Stromal cell of bone marrow (primary cell): ENCODE measurements at regions not wholly inside any gene's neighbourhood (a gene's known extent, or its start where the extent isn't known, plus 50 kb on each side); places are given as distances from the start of the nearest gene placed in this dataset.
"Not testable (repeated sequence)": the region's sequence is repeated elsewhere in the genome, so short reads cannot be mapped to it uniquely, and the experiment has no call there.

Experiments used
- DNase-seq: peaks from one replicate; pipeline ENCODE4 v3.0.0-alpha.2; 2012; ENCODE audit warnings: low read depth

GRCh38 chr6:85948481-85948880 is 305.8 kb upstream of the SYNCRIP start:
- no peak for DNase-seq

GRCh38 chr6:85945459-85946185 is 302.9 kb upstream of the SYNCRIP start:
- DNase-seq, result no peak

DNA sequence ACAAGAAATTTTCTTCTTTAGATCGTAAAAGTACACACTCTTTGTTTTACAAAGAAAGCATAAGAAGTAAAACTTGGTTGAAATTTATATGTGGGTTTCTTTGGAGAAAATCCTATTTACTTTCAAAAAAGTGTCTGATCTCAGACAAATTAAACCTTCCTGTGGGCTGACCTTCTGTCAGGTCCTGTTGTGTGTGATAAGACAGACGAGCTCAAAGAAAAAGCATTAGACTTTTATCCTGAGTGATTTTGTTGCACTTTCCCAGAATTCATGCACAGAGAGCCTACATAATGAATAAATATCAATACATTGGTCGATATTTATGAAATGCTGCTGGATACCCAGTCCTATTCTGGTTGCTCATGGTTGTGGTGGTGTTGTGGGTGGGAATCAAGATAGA is 302.1 kb upstream of the SYNCRIP start:
- no peak for DNase-seq

GRCh38 chr6:85942844-85943243 is 300.2 kb upstream of the SYNCRIP start:
- no peak for DNase-seq

DNA sequence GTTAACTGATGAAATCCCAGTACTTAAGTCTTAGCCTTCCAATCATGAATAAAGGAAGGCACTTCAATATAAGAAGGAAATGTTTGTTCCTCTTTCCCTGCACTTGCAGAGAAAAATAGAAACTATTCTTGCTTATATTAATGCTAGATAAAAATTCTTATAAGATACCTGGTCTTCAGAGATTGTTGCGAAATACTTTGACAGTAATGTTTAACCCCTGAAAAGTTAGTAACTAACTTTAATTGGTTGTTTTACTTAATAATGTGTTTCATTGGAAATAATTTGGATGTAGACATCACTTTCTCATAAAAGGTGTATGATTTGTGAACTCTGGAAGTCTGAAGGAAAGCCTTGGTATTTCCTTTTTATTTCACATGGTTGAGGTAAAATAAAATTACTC is 294.2 kb upstream of the SYNCRIP start:
- no peak for DNase-seq

GRCh38 chr6:85923013-85923430 is 280.3 kb upstream of the SYNCRIP start:
- DNase-seq, result peak; percentile 29

DNA sequence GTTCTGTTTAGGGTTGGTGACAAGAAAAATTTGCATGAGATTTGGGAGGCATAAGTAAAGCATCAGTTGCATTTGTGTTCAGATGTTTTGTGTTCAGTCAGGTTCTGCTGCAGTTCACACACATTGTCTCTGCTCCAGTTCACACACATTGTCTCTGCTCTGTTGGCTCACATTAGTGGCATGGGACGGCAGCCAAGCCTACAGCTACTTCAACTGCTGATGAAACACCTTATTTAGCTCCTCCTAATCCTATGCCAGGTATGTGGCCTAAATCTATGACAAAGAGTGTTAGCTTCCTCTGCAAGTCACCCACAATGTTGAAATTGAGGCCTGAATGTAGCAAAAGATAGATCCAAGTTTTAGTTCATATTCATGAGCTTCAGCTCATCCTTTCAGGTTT is 278.1 kb upstream of the SYNCRIP start:
- DNase-seq, result no peak

- no peak for DNase-seq
Measured at GRCh38 chr6:85917522-85917921, 274.8 kb upstream of the SYNCRIP start.

DNA sequence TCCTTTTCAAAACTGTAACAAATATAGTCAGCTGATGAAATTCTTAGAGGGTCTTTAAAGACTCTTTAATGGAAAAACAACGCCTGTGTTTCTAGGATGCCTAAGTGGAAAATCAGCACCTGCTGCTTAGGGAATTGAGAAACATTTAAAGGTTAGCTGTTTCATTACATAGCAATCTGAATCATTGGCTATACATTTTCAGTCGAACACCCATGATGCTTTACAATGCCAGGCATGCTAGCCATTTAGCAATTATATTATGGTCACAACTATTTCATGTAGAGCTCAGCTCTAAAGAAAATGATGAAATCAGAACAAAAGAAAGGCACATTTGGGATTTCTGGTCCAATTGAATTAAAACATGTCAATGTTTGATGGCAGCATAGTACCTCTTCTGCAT is 270.3 kb upstream of the SYNCRIP start:
- no peak for DNase-seq

DNA sequence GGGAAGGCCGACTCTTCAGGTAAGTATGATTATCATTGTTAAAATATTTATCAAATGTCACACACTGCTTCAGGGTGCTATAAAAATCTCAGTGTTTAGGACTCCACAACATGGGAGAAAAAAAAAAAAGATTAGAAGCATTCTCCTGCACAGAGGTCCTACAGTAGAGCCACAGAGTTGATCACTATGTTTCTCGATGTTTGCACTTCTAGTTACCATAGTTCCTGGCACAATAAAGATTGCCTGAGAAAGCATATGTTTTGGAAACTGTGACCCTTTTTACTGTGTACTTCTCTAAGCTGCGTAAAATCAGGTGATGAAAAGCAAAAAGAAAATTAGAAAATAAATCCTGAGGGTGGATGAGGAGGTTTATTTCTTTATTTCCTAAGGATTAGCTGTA is 269.9 kb upstream of the SYNCRIP start:
- no peak for DNase-seq

DNA sequence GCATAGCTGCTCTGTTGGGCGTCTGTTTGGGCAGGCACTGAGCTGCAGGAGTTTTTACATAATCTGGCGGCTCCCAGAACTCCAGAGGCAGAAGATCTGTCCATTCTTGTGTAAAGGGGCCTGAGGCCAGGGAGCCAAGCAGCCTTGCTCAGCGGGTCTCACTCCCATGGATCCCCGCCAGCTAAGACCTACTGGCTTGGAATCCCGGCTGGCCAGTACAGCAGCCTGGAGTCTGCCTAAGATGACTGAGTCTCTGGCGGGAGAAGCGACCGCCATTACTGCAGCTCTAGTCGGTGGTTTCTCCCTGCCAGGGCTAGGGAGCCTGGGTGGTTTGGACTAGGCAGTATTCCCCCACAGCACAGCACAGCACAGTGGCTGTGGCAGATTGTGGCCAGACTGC is 268.4 kb upstream of the SYNCRIP start:
- no peak for DNase-seq

GRCh38 chr6:85908120-85908519 is 265.4 kb upstream of the SYNCRIP start:
- DNase-seq, result not testable (repeated sequence)

- no peak for DNase-seq
Measured at GRCh38 chr6:85892346-85892745, 249.7 kb upstream of the SYNCRIP start.

DNA sequence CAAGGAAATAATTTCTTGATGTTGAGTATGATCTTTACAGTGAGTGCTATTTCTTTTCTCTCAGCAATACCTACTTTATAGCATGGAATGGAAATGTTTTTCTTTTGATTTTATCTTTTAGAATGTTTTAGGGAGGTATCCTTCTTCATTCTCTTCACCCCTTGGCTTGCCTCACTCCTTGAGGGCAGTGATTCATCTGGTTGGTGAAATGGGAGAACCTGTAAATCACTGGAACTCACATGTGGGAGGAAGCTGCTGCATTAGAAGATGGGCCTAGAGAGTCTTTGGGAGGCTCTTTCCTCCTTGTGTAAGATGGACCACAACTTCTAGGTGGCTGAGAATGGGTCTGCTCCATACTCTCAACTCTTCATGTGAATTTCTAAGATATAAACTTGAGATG is 244.8 kb upstream of the SYNCRIP start:
- DNase-seq, result no peak

DNA sequence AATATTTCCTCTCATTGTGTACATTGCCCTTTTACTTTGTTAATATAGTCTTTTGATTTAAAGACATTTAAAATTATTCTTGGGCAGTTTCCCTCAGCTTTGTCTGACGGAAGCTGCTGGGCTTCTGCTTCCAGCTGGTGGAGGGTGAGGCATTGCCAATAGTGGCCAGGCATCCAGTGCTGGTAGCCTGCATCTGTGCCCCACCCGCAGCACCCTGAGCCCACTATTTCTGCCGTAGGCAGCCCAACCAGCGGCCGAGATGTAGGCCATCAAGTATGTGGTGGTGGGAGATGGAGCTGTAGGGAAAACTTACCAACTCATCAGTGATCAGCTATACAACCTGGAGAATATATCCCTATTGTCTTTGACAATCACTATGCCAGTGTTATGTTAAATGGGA is 226.0 kb upstream of the SYNCRIP start:
- no peak for DNase-seq

DNA sequence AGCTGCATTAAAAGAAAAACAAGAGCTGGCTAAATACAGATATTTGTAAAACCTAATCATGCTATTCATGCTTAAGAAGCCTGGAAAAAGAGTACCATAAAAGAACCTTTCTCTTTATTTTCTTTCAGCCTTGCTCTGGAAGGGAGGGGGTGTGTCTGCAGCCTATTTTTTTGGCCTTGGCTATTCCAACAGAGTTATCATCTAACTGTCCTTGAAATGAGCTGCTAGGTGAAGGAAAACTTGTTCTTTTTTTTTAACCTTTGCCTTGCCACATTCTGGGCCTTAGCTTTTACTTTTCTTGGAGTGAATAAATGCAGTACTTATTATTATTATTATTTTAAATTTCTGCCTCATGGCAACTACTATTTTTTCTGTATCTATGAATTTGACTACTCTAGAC is 224.9 kb upstream of the SYNCRIP start:
- no peak for DNase-seq

- no peak for DNase-seq
Measured at GRCh38 chr6:85866758-85867401, 224.2 kb upstream of the SYNCRIP start.

DNA sequence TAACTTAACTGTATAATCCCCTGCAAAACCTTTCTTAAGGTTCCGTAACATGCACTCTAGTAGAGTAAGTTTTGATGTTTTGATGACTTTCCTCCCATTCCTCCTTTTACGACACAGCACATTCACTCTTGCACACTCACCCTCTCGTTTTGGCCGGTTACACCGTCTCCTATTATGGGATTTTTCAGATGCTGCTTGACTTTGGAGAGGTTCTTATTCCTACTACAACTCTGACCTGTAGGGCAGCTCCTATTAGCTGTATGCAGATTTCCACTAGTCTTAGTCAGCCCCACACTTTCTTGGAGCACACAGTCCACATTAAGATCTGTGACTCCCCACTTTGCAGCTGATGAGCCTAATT is 223.7 kb upstream of the SYNCRIP start:
- peak; percentile 9 for DNase-seq

GRCh38 chr6:85865420-85866369 is 223.0 kb upstream of the SYNCRIP start:
- peak; percentile 34 for DNase-seq

GRCh38 chr6:85864453-85865401 is 222.0 kb upstream of the SYNCRIP start:
- DNase-seq, result peak; percentile 12

GRCh38 chr6:85856235-85856634 is 213.5 kb upstream of the SYNCRIP start:
- no peak for DNase-seq
